ENCODE measurements at regions not wholly inside any gene's neighbourhood (a gene's known extent, or its start where the extent isn't known, plus 50 kb on each side); places are given as distances from the start of the nearest gene placed in this dataset.

DNA sequence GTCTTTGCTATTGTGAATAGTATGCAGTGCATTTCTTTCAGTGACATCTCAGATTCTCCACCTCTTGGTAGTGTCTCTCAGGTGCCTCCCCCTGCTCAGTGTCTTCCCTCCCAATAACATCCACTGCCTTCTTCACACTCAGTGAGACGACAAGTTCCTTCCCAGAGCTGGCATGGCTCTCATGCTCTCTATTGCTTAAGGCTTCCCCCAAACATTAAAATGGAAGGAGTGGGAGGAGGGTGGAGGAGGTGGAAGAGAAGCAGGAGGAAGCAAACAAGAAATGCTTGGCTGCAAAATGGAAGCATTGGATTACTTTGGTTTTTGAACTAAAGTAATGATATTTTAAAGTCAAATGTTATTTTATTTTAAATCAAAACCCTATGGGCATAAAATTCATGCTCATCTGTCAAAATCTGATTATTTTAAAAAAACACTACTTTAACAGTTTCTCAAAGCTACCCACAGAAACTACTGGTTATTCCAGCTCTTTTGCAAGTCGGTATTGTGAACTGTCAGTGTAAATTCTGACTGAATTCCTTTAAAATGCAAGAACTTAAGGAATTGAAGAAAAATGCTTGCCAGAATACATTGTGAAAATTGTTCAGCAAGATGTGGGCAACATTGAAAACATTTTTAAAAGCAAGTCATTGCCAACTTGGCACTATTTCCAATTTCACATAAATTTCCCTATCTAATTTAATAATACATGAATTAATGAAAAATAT is 727.6 kb upstream of the ARGLU1 start:
- no peaks in the 10 kb centered on the region for H3K4me1 Mint-ChIP-seq
- no peak for ATAC-seq
- POLR2A ChIA-PET = no interaction called here

More for the DNA sequence above, 727.6 kb upstream of the ARGLU1 start:
- Mint-ChIP-seq H3K27ac (no peak overlapping the region), H3K9me3 (peaks cover 5% of the 10 kb centered on the region), H3K27me3 (ENCODE audit: low read depth) (no peaks in the 10 kb centered on the region), H3K4me3 (no peak overlapping the region), H3K36me3 (no peaks in the 10 kb centered on the region)
- DNase-seq (ENCODE audit: low spot score) = no peak
- CTCF ChIA-PET = no interaction called here
- no peak for TF ChIP-seq NFYB (CRISPR knock-in tag; conservative IDR thresholded peaks at IDR 0.05; ENCODE audit: low read depth)
- TF ChIP-seq STAT6 (CRISPR knock-in tag; conservative IDR thresholded peaks at IDR 0.05; ENCODE audit: low read depth) = no peak
- TF ChIP-seq PRDM15 (CRISPR knock-in tag; IDR thresholded peaks at IDR 0.05) = no peak
- no peak for TF ChIP-seq ZNF416 (CRISPR knock-in tag; IDR thresholded peaks at IDR 0.05)
- no peak for TF ChIP-seq FOXJ3 (CRISPR knock-in tag; IDR thresholded peaks at IDR 0.05; ENCODE audit: borderline replicate concordance)
- no peak for TF ChIP-seq ZNF532 (CRISPR knock-in tag; IDR thresholded peaks at IDR 0.05; ENCODE audit: borderline replicate concordance)
- TF ChIP-seq CBFB (CRISPR knock-in tag; IDR thresholded peaks at IDR 0.05; ENCODE audit: low read depth) = no peak
- no peak for TF ChIP-seq HMGA2 (CRISPR knock-in tag; IDR thresholded peaks at IDR 0.05)
- no peak for TF ChIP-seq CREM (CRISPR knock-in tag; IDR thresholded peaks at IDR 0.05)
